ENCODE measurements at regions not wholly inside any gene's neighbourhood (a gene's known extent, or its start where the extent isn't known, plus 50 kb on each side); places are given as distances from the start of the nearest gene placed in this dataset.

DNA sequence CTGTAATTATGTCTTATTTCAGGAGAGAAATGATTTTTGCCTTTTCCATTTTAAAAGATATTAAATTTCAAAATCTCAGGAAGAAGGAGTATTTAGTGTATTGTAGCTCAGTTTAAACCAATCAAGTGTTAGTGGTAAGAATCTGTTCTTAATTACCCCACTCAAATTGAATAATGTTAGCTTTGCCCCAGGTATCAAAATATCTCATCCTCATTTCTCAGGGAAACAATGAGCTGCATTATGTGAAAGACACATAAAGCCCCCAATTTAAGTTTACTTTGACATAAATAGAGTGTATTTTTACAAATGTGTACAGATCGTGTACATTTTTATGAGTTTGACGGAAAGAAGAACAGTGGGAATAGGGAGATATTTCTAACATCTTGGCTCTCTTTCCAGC, 317.4 kb upstream of the RARB start (continued):
- TF ChIP-seq RELA (IDR thresholded peaks at IDR 0.05; ENCODE audit: borderline replicate concordance, partially characterized antibody), result no peak
- no peak for TF ChIP-seq CBX5 (IDR thresholded peaks at IDR 0.05; ENCODE audit: low read depth)

- SMC1A ChIA-PET (ENCODE audit: uncharacterized antibody, unreplicated experiment), result no interaction called here
- H3K27ac ChIP-seq (ENCODE audit: control insufficient read depth, insufficient read depth), result no peak overlapping the region
- in situ Hi-C loops (cut with MboI) (no loop called here), intact Hi-C loops (cut with micrococcal nuclease; ENCODE audit: unreplicated experiment) (no loop called here)
- RAD21 ChIA-PET (ENCODE audit: unreplicated experiment), result no interaction called here
- no peak for ATAC-seq
- FAIRE-seq, result no peak
- no peaks in the 10 kb centered on the region for H3K27me3 ChIP-seq (replicated peaks in 1 of 2; ENCODE audit: control insufficient read depth in 2 of 2, insufficient read depth in 2 of 2, low read length in 1 of 2)
- no peak overlapping the region for H2AFZ ChIP-seq (ENCODE audit: control insufficient read depth, low read depth, low read length)
- no peak for DNase-seq (ENCODE audit: low read depth, low spot score)
- TF ChIP-seq, protein P1, sequence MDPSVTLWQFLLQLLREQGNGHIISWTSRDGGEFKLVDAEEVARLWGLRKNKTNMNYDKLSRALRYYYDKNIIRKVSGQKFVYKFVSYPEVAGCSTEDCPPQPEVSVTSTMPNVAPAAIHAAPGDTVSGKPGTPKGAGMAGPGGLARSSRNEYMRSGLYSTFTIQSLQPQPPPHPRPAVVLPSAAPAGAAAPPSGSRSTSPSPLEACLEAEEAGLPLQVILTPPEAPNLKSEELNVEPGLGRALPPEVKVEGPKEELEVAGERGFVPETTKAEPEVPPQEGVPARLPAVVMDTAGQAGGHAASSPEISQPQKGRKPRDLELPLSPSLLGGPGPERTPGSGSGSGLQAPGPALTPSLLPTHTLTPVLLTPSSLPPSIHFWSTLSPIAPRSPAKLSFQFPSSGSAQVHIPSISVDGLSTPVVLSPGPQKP (IDR thresholded peaks at IDR 0.05; ENCODE audit: low read depth, low read length), result no peak
- TF ChIP-seq TCF7 (IDR thresholded peaks at IDR 0.05; ENCODE audit: borderline replicate concordance) (no peak), SP1 (IDR thresholded peaks at IDR 0.05; ENCODE audit: low read depth, low read length) (no peak), EGR1 (IDR thresholded peaks at IDR 0.05; ENCODE audit: borderline replicate concordance in 1 of 2, low read depth in 2 of 2, low read length in 2 of 2) (no peak), PML (IDR thresholded peaks at IDR 0.05; ENCODE audit: low read length) (no peak), CHD2 (IDR thresholded peaks at IDR 0.05; ENCODE audit: borderline replicate concordance, low read depth, low read length) (no peak), NBN (IDR thresholded peaks at IDR 0.05) (no peak), STAT1 (conservative IDR thresholded peaks at IDR 0.05) (no peak), TARDBP (IDR thresholded peaks at IDR 0.05; ENCODE audit: borderline replicate concordance) (no peak), SMAD1 (IDR thresholded peaks at IDR 0.05; ENCODE audit: low read depth, partially characterized antibody) (no peak), PBX3 (IDR thresholded peaks at IDR 0.05; ENCODE audit: insufficient replicate concordance, low read depth, low read length) (no peak), KAT2A (conservative IDR thresholded peaks at IDR 0.05; ENCODE audit: control insufficient read depth, low read depth, low read length) (no peak), JUND (IDR thresholded peaks at IDR 0.05; ENCODE audit: low read depth, low read length) (no peak), POU2F2 (IDR thresholded peaks at IDR 0.05; ENCODE audit: borderline replicate concordance, low read depth, low read length) (no peak)
- no peaks in the 10 kb centered on the region for H3K36me3 ChIP-seq (ENCODE audit: control insufficient read depth in 2 of 2, insufficient read depth in 2 of 2, low read length in 1 of 2)
- POLR2A ChIA-PET, result no interaction called here
- no peaks in the 10 kb centered on the region for H3K79me2 ChIP-seq (ENCODE audit: control insufficient read depth, insufficient read depth, low read length)
- 0% methylated on average over 1 of the region's 1 CpG for WGBS (ENCODE audit: insufficient coverage, insufficient replicate concordance, low lambda C conversion rate, missing lambda C conversion rate)
- H3K9me3 ChIP-seq (replicated peaks; ENCODE audit: control insufficient read depth, insufficient read depth, low read length), result no peaks in the 10 kb centered on the region
- H3K9ac ChIP-seq (ENCODE audit: control insufficient read depth, insufficient read depth, low read length), result no peak overlapping the region
- BruUV-seq (replicated peaks), result no TSS peak
- no peaks in the 10 kb centered on the region for H4K20me1 ChIP-seq (ENCODE audit: control insufficient read depth, insufficient read depth)
- H3K4me3 ChIP-seq, result no peak overlapping the region
- H3K4me1 ChIP-seq (ENCODE audit: control insufficient read depth, insufficient read depth, low read length), result no peaks in the 10 kb centered on the region
- H3K4me2 ChIP-seq (ENCODE audit: control insufficient read depth, insufficient read depth), result no peak overlapping the region
- CTCF ChIA-PET, result interaction anchor here (0.9 kb wide), 1 partner anchor 80 kb away, joined by 3 read pairs; no protein-coding TSS in a partner anchor
Measured at GRCh38 chr3:25113891-25114290, 314.2 kb upstream of the RARB start.

All from GM12878 (cell line).